ENCODE measurements at regions not wholly inside any gene's neighbourhood (a gene's known extent, or its start where the extent isn't known, plus 50 kb on each side); places are given as distances from the start of the nearest gene placed in this dataset.

DNA sequence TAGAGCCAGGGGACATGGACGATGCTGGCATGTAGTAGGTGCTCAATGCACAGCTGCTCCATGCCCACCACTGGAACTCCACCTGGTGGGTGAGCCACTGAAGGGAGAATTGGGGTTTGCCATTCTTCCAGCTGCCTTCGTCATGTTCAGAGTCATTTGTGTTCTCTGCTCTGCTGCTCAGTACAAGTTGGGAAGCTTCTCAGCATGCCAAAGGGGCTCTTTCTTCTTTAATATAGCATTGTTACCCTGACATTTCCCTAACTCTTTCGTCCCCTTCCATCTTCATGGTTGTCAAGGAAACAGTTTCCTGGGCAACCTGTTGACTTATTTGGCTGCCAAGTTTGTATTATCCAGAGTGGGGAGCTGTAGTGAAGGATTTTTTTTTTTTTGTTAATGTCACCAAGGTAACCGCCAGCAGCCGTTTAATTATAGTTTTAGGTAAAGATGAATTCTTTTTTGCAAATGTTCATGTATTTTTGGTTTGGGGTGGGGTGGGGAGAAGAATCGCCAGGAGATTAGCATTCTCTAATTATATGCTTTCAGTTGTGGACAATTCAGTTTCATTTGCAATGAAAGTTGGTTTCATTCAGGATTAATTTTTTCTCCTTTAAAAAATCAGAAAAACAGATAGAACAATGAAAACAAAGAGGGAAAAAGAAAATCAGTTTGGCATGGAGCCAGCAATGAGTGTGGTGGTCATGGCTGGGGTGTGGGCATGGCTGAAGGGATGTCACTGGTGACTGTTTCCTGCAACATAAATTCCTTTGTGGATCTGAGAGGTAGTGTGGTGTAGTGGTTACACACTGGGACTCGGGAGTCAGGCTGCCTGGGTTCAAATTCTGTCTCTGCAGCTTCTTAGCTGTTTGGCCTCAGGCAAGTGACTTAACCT, 73.0 kb upstream of the KCNG1 start:
- no peaks in the 10 kb centered on the region for H3K79me2 ChIP-seq (ENCODE audit: insufficient read depth)
- 54% methylated on average over 7 of the region's 7 CpGs for WGBS (ENCODE audit: low lambda C conversion rate)
- no peak for TF ChIP-seq TEAD4 (IDR thresholded peaks at IDR 0.05; ENCODE audit: borderline replicate concordance, insufficient read depth)
- TF ChIP-seq, protein P1, sequence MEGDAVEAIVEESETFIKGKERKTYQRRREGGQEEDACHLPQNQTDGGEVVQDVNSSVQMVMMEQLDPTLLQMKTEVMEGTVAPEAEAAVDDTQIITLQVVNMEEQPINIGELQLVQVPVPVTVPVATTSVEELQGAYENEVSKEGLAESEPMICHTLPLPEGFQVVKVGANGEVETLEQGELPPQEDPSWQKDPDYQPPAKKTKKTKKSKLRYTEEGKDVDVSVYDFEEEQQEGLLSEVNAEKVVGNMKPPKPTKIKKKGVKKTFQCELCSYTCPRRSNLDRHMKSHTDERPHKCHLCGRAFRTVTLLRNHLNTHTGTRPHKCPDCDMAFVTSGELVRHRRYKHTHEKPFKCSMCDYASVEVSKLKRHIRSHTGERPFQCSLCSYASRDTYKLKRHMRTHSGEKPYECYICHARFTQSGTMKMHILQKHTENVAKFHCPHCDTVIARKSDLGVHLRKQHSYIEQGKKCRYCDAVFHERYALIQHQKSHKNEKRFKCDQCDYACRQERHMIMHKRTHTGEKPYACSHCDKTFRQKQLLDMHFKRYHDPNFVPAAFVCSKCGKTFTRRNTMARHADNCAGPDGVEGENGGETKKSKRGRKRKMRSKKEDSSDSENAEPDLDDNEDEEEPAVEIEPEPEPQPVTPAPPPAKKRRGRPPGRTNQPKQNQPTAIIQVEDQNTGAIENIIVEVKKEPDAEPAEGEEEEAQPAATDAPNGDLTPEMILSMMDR (IDR thresholded peaks at IDR 0.05), result no peak
- TF ChIP-seq, protein P2, sequence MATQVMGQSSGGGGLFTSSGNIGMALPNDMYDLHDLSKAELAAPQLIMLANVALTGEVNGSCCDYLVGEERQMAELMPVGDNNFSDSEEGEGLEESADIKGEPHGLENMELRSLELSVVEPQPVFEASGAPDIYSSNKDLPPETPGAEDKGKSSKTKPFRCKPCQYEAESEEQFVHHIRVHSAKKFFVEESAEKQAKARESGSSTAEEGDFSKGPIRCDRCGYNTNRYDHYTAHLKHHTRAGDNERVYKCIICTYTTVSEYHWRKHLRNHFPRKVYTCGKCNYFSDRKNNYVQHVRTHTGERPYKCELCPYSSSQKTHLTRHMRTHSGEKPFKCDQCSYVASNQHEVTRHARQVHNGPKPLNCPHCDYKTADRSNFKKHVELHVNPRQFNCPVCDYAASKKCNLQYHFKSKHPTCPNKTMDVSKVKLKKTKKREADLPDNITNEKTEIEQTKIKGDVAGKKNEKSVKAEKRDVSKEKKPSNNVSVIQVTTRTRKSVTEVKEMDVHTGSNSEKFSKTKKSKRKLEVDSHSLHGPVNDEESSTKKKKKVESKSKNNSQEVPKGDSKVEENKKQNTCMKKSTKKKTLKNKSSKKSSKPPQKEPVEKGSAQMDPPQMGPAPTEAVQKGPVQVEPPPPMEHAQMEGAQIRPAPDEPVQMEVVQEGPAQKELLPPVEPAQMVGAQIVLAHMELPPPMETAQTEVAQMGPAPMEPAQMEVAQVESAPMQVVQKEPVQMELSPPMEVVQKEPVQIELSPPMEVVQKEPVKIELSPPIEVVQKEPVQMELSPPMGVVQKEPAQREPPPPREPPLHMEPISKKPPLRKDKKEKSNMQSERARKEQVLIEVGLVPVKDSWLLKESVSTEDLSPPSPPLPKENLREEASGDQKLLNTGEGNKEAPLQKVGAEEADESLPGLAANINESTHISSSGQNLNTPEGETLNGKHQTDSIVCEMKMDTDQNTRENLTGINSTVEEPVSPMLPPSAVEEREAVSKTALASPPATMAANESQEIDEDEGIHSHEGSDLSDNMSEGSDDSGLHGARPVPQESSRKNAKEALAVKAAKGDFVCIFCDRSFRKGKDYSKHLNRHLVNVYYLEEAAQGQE (IDR thresholded peaks at IDR 0.05; ENCODE audit: low read depth, low read length), result no peak
- TF ChIP-seq, protein P3, sequence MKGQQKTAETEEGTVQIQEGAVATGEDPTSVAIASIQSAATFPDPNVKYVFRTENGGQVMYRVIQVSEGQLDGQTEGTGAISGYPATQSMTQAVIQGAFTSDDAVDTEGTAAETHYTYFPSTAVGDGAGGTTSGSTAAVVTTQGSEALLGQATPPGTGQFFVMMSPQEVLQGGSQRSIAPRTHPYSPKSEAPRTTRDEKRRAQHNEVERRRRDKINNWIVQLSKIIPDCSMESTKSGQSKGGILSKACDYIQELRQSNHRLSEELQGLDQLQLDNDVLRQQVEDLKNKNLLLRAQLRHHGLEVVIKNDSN (IDR thresholded peaks at IDR 0.05; ENCODE audit: borderline replicate concordance, low read depth), result no peak
- TF ChIP-seq CHD2 (IDR thresholded peaks at IDR 0.05; ENCODE audit: low read length, partially characterized antibody), result no peak
- TF ChIP-seq FOXJ3 (CRISPR knock-in tag; IDR thresholded peaks at IDR 0.05), result no peak
- H3K9me2 ChIP-seq, result no peaks in the 10 kb centered on the region
- H4K20me1 ChIP-seq (ENCODE audit: insufficient read depth), result no peaks in the 10 kb centered on the region
- CTCF ChIA-PET, result interaction anchor here (0.8 to 1.0 kb wide), 4 partner anchors 15 to 211 kb away, joined by 3 to 4 read pairs (median 3); no protein-coding TSS in a partner anchor
- H3F3A ChIP-seq (replicated peaks; ENCODE audit: insufficient read depth), result no peaks in the 10 kb centered on the region
- POLR2A ChIA-PET, result no interaction called here
- H3K4me2 ChIP-seq, result no peak overlapping the region
- no peak overlapping the region for H3K4me3 ChIP-seq (ENCODE audit: low read depth in 2 of 2, low read length in 1 of 2)
- no peak overlapping the region for H2AFZ ChIP-seq (ENCODE audit: low read depth)
- peaks cover 16% of the 10 kb centered on the region; the same call in 1 of the 2 replicates for H3K27me3 ChIP-seq (ENCODE audit: insufficient read depth)
- no peak overlapping the region for H3K27ac ChIP-seq (ENCODE audit: low read depth in 2 of 2, low read length in 1 of 2)
- H3K36me3 ChIP-seq (replicated peaks in 1 of 2; ENCODE audit: control insufficient read depth in 1 of 2, insufficient read depth in 2 of 2, low read length in 1 of 2), result no peaks in the 10 kb centered on the region
- DNase-seq, result no peak
- H3K9me3 ChIP-seq, result no peaks in the 10 kb centered on the region
- H3K9ac ChIP-seq, result no peak overlapping the region
- peaks cover 0 to 41% of the 10 kb centered on the region in 2 experiments; a peak in 2 of 4 replicates for H3K4me1 ChIP-seq (ENCODE audit: control insufficient read depth in 1 of 2, insufficient read depth in 2 of 2, low read depth in 1 of 2, low read length in 1 of 2)

DNA sequence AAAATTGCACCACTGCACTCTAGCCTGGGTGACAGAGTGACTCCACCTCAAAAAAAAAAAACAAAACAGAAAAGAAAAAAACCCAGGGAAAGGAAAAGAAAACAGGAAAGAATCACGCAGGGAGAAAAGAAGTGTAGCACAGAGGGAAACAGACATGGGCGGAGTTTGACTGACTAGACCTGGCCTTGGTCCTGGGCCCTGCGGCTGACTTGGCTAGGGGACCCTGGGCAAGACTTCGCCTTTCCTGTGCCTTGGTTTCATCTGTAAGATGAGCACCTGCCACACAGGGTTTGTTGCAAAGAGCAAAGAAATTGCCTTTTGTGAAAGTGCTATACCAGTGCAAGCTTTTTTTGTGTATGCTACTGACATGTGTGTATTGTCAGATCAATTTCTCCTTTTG, 71.3 kb upstream of the KCNG1 start:
- H3K9me3 ChIP-seq, result no peaks in the 10 kb centered on the region
- H3K79me2 ChIP-seq (ENCODE audit: insufficient read depth), result no peaks in the 10 kb centered on the region
- H3K27me3 ChIP-seq (ENCODE audit: insufficient read depth), result peaks cover 23% of the 10 kb centered on the region; the same call in 1 of the 2 replicates
- H4K20me1 ChIP-seq (ENCODE audit: insufficient read depth), result no peaks in the 10 kb centered on the region
- ChIA-PET POLR2A (no interaction called here), CTCF (no interaction called here)
- no peak overlapping the region for H3K4me3 ChIP-seq (ENCODE audit: low read depth in 2 of 2, low read length in 1 of 2)
- no peak overlapping the region for H2AFZ ChIP-seq (ENCODE audit: low read depth)
- no peak for DNase-seq
- no peak overlapping the region for H3K9ac ChIP-seq
- no peaks in the 10 kb centered on the region for H3F3A ChIP-seq (replicated peaks; ENCODE audit: insufficient read depth)
- 64% methylated on average over 4 of the region's 4 CpGs for WGBS (ENCODE audit: low lambda C conversion rate)
- no peaks in the 10 kb centered on the region for H3K36me3 ChIP-seq (replicated peaks in 1 of 2; ENCODE audit: control insufficient read depth in 1 of 2, insufficient read depth in 2 of 2, low read length in 1 of 2)
- H3K4me2 ChIP-seq, result no peak overlapping the region
- H3K27ac ChIP-seq (ENCODE audit: low read depth in 2 of 2, low read length in 1 of 2), result peak overlapping the region in 1 of 2 experiments; percentile 44; a peak in 1 of 4 replicates
- TF ChIP-seq TEAD4 (IDR thresholded peaks at IDR 0.05; ENCODE audit: borderline replicate concordance, insufficient read depth) (no peak), FOXJ3 (CRISPR knock-in tag; IDR thresholded peaks at IDR 0.05) (0 out of 2 replicates have a peak, but pooled peaks have one; percentile 16), SIN3A (IDR thresholded peaks at IDR 0.05; ENCODE audit: borderline replicate concordance, low read depth, low read length) (no peak)
- TF ChIP-seq, protein P2 (IDR thresholded peaks at IDR 0.05; ENCODE audit: low read depth, low read length), result 0 out of 2 replicates have a peak, but pooled peaks have one; percentile 8
- H3K4me1 ChIP-seq (ENCODE audit: control insufficient read depth in 1 of 2, insufficient read depth in 2 of 2, low read depth in 1 of 2, low read length in 1 of 2), result peaks cover 0 to 36% of the 10 kb centered on the region in 2 experiments; a peak in 2 of 4 replicates
- no peaks in the 10 kb centered on the region for H3K9me2 ChIP-seq

Measured in SK-N-SH (cell line).